SU-DHL-6 (cell line): ENCODE measurements at regions not wholly inside any gene's neighbourhood (a gene's known extent, or its start where the extent isn't known, plus 50 kb on each side); places are given as distances from the start of the nearest gene placed in this dataset.

Source experiments
- CTCF ChIP-seq: fragments of 200-600 bp; sonication (generic); IDR thresholded peaks from one replicate; pipeline ENCODE4 v1.5.1; 2017; ENCODE audit warnings: antibody characterized with exemption, mild to moderate bottlenecking, low read length, moderate library complexity; ENCODE audit not compliant: insufficient read depth, poor library complexity, severe bottlenecking
- EZH2phosphoT487 ChIP-seq: fragments of 200-600 bp; sonication (generic), shearing (Covaris generic); conservative IDR thresholded peaks from 2 replicates; pipeline ENCODE4 v1.6.1; 2018; ENCODE audit warnings: mild to moderate bottlenecking, antibody characterized with exemption, low read length, moderate library complexity, mixed read lengths

- no peak for TF ChIP-seq CTCF
- no peak for TF ChIP-seq EZH2phosphoT487
Observed at GRCh38 chr6:82015526-82015925, 232.0 kb downstream of the IBTK start.
